ENCODE measurements at regions not wholly inside any gene's neighbourhood (a gene's known extent, or its start where the extent isn't known, plus 50 kb on each side); places are given as distances from the start of the nearest gene placed in this dataset.

- Histone ChIP-seq H3K4me2 (ENCODE audit: insufficient read depth in 1 of 2, low read depth in 2 of 2, low read length in 2 of 2) (no peak overlapping the region), H4K91ac (replicated peaks; ENCODE audit: insufficient read length, low read length) (no peak overlapping the region), H2BK20ac (ENCODE audit: low read length) (no peak overlapping the region), H3K4ac (replicated peaks; ENCODE audit: insufficient read length, low read depth, low read length) (no peak overlapping the region), H2BK12ac (ENCODE audit: low read depth, low read length) (no peak overlapping the region), H3K4me3 (ENCODE audit: extremely low read depth in 1 of 4, insufficient read depth in 2 of 4, low read depth in 3 of 4, low read length in 4 of 4) (no peak overlapping the region), H2AK5ac (ENCODE audit: low read depth, low read length) (no peak overlapping the region), H3K9ac (replicated peaks in 1 of 4; ENCODE audit: extremely low read depth in 1 of 4, low read depth in 3 of 4, low read length in 3 of 4) (no peak overlapping the region), H3K9me3 (ENCODE audit: insufficient read depth in 2 of 2, low read depth in 1 of 2, low read length in 1 of 2) (no peaks in the 10 kb centered on the region), H3K27ac (ENCODE audit: low read depth, low read length) (no peak overlapping the region), H3K23ac (ENCODE audit: insufficient read length) (no peak overlapping the region), H2BK15ac (ENCODE audit: low read length) (no peak overlapping the region), H3K4me1 (replicated peaks in 1 of 4; ENCODE audit: control insufficient read depth in 3 of 4, insufficient read depth in 4 of 4, low read length in 3 of 4) (no peaks in the 10 kb centered on the region), H4K5ac (ENCODE audit: insufficient read length, low read depth, low read length) (no peak overlapping the region), H3K18ac (ENCODE audit: extremely low read depth, low read length) (no peak overlapping the region), H2BK120ac (replicated peaks; ENCODE audit: low read depth, low read length) (no peak overlapping the region), H3K36me3 (ENCODE audit: control insufficient read depth in 2 of 4, insufficient read depth in 4 of 4, low read length in 3 of 4) (no peaks in the 10 kb centered on the region), H4K20me1 (replicated peaks in 1 of 2; ENCODE audit: control insufficient read depth in 1 of 2, insufficient read depth in 2 of 2, low read length in 2 of 2) (no peaks in the 10 kb centered on the region), H3K23me2 (ENCODE audit: low read depth, low read length) (no peaks in the 10 kb centered on the region), H2AFZ (ENCODE audit: low read length) (no peak overlapping the region), H3K27me3 (replicated peaks in 1 of 4; ENCODE audit: control insufficient read depth in 3 of 4, extremely low read depth in 1 of 4, insufficient read depth in 3 of 4, low read length in 3 of 4) (no peaks in the 10 kb centered on the region), H3K79me1 (ENCODE audit: low read depth, low read length) (no peaks in the 10 kb centered on the region), H3K79me2 (ENCODE audit: control insufficient read depth in 1 of 2, insufficient read depth in 2 of 2, low read length in 2 of 2) (no peaks in the 10 kb centered on the region), H2BK5ac (ENCODE audit: low read depth, low read length) (no peak overlapping the region), H3K56ac (replicated peaks; ENCODE audit: insufficient read length, low read depth, low read length) (no peak overlapping the region), H4K8ac (ENCODE audit: extremely low read depth, insufficient read depth, low read length) (no peak overlapping the region), H3K14ac (ENCODE audit: insufficient read length) (no peak overlapping the region)
- FAIRE-seq (no peak), DNase-seq (ENCODE audit: low read depth in 1 of 2, low spot score in 2 of 2) (no peak)
- CTCF ChIA-PET (ENCODE audit: partially characterized antibody), result interaction anchor here (1.1 kb wide), 1 partner anchor 11 kb away, joined by 4 read pairs; no protein-coding TSS in a partner anchor
- POLR2A ChIA-PET (ENCODE audit: partially characterized antibody), result no interaction called here
- WGBS, 2 experiments (ENCODE audit: extremely low coverage in 1 of 2, insufficient coverage in 1 of 2, insufficient read length in 1 of 2, insufficient replicate concordance in 2 of 2, low coverage in 1 of 2, low lambda C conversion rate in 2 of 2, missing lambda C conversion rate in 1 of 2), result 71% methylated on average over 2 of the region's 2 CpGs; no CpG with 5 or more reads in 1 of the 2 experiments
- TF ChIP-seq BRCA1 (IDR thresholded peaks at IDR 0.05; ENCODE audit: low read depth, low read length) (no peak), E2F6 (IDR thresholded peaks at IDR 0.05) (no peak), KDM5A (IDR thresholded peaks at IDR 0.05; ENCODE audit: low read length) (no peak), YY1 (IDR thresholded peaks at IDR 0.05; ENCODE audit: low read depth, low read length) (no peak), MAX (IDR thresholded peaks at IDR 0.05) (no peak), CBX5 (IDR thresholded peaks at IDR 0.05; ENCODE audit: low read depth, low read length) (no peak), TAF7 (optimal IDR thresholded peaks at IDR 0.05; ENCODE audit: borderline replicate concordance, low read depth, low read length) (no peak), SP2 (IDR thresholded peaks at IDR 0.05; ENCODE audit: low read length) (no peak), JUND (IDR thresholded peaks at IDR 0.05; ENCODE audit: low read length) (no peak), SIX5 (IDR thresholded peaks at IDR 0.05; ENCODE audit: low read depth, low read length) (no peak)
Observed at GRCh38 chr13:44749906-44750305, 173.8 kb upstream of the TSC22D1 start.
